Iris pigment epithelial cell (primary cell): ENCODE measurements at regions not wholly inside any gene's neighbourhood (a gene's known extent, or its start where the extent isn't known, plus 50 kb on each side); places are given as distances from the start of the nearest gene placed in this dataset.

Experiments
- DNase-seq: peaks from one replicate; pipeline ENCODE4 v3.0.0-alpha.2; 2011; ENCODE audit warnings: low read depth

DNA sequence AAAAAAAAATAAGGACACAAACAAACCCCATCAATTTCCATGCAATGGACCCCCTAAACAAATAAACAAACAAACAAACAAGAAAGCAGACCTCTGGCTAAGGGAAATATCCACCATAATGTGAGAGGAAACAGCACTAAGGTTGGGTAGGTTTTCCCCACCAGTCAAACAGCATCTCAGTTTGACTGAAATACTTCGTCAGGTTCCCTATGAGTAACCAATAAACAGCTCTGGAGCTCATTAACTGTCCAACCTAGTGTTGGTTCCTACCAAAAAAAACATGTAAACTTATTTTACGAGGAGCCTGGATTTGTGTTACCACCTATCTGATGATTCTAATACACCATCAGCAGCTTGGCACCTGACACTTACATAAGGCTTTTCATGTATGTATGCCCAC is 198.5 kb upstream of the TARS1 start:
- no peak for DNase-seq

DNA sequence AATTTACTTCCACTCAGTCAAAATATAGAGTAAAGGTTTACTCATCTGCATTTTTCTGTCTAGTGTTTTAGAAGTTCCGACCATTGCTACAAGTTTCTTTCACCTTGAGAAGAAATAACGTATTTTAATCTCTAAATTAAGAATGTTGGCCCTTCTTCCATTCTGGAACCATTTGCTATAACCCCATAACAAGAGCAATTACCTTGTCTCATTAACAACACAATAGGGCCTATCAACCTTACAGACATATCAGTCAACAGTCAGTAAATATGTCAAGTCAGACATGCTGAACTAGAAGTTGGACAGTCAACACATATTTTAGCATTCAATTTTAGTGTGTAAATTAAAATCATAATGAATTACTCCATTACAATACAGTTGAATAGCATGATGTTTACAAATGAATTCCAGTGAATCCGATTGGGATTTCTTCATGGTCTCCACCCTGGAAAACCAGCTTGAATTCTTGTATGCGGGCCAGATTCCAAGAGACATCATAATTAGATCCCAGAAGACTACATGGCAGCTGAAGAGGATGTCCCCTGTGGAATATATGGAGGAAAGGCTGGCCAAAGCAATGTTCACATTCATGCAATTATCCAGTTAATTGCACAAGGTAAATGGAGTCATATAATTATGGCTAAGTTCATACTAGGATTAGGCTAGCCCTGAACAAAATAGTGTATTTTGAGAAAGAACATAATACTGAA is 196.2 kb upstream of the TARS1 start:
- DNase-seq = no peak

DNA sequence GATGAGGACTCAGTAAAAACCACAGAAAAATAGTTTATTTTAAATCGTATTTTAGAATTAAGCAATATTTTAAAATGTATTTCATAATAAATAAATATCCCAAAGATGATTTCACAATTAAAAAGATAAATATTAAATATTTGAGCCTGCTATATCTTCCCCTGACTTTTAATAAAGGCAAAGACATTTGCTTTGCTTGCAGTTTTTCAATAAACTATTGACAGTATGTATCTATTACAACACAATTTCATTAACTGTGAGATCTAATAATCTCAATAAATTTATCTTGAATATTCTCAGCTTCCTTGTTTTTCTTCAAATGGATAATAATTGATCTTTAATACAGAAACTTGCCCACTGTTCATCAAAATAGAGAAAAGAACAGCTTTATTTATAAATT is 186.2 kb upstream of the TARS1 start:
- DNase-seq = no peak

DNA sequence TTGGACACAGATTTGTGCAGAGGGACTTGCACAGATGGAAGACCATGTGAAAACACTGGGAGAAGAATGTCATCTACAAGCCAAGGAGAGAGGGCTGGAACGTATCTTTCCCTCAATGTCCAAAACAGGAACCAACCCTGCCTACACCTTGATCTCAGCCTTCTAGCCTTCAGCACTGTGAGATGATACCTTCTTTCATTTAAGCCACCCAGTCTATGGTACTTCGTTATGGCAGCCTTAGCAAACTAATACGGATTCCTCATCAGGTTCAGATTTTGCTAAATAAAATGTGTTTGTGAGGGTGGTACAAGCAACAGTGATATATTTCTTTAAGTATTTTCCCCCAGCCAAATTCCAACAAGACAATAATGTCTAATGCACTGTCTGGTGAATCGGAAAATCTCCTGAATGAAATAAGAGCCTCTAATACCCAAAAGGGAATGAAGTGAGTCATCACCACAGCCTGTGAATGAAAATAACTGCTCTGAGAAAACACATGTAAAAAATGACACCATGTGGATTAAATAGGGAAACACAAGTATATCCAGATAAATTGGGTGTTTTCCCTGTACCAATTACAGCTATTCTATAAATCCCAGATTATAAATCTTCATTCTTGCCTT is 182.8 kb upstream of the TARS1 start:
- DNase-seq = peak; percentile 89

DNA sequence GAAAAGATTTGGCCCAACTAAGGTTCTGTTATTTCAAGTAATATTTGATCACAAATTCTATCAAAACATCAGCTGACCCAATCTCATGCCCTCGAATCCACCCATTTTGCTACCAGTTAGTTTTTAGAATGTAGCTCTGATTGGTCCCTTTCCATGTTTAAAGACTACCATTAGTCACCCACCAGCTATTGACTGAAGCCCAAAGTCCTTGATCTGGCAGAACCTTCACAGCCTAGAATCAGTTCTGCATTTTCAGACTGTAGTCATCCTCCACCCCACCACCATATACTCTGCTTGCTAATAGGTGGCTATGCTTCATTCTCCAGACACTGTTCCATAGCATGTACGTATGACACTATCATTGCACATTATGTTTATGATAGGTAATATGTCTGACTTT is 182.2 kb upstream of the TARS1 start:
- peak; percentile 29 for DNase-seq

DNA sequence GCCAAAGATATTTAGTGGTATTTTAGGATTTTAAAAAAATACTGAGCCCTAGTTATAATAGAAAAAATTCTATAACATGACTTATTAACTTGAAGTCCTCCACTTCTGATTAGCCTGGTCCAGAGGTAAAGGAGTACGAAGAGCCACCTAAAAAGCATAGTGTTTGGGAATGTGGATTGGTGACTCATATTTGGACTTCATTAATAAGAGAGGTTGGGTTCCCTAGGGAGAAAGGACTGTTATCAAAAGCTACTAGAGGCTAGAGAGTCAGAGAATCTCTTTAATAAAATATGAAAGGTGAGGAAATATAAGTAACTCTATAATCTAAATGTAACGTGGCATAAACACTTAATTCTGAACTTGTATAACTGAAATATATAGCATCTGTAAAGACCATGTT is 180.7 kb upstream of the TARS1 start:
- DNase-seq = no peak

DNA sequence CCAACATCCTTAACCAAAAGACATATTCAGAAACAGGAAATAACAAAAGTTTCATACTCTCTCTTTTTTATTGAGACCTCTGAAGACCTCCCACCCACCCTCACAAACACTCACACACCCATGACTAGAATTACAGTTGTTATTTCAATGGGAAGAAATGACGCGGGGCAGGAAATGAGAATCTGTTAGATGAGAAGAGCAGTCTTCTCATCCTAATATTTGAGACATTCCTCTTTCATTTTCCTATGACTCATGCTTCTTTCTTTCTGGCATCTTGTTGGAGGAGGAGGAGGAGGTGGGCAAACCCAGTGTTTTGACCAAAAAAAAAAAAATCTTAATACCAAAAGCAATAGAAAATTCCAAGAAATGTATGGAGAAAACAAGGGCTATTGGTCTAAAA is 179.5 kb upstream of the TARS1 start:
- peak; percentile 60 for DNase-seq

DNA sequence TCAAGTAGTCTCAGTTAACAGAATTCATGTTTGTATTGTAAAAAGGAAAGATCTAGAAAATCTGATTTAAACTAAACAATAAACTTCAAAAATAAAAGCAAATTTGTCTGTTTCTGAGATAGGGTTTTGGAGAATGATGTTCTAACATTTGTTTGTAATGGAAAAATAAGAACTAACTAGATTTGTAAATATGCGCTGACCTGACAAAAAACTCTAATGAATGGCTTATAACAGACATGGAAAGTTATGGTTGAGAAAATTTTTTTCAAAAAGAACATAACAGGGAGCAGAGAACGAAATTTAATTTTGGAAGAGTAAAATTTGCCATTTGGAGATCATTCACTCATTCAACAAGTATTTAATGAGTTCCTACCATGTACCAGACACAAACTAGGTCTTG is 179.0 kb upstream of the TARS1 start:
- no peak for DNase-seq

DNA sequence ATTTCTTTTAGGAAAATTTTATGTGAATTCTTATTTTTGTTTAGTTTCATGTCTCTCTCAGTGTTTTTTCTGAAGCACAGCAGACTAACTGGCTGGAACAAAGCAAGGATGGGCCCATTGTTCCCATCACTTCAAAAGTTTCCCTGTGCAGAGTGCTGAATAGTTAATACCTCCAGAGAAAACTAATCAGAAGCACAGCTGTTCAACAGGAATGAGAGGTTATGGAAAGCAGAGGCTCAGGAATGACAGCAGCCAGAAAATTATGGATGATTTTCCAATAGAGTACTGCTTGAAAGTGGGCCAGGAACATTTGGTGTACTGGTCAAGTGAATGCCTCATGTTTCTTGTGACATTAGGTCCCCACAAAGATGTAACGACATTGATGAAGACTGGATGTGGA is 173.0 kb upstream of the TARS1 start:
- DNase-seq = no peak

DNA sequence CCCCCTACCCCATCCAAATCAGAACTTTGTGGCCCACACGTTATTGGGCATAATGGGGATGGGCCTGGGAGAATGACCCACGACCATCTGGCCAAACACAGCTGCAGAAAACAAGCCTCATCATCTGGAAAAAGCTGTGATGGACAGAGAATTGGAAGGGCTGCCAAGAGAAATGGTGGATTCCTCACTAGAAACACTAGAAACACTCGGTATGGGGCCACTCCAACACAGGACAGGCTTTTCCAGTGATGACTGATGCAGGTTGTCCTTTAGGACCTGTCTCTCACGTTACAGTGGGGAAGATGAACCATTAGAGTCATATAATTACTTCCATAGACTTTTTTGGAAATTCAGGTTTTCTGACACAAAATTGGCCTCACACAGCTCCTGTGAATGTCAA is 172.4 kb upstream of the TARS1 start:
- no peak for DNase-seq

DNA sequence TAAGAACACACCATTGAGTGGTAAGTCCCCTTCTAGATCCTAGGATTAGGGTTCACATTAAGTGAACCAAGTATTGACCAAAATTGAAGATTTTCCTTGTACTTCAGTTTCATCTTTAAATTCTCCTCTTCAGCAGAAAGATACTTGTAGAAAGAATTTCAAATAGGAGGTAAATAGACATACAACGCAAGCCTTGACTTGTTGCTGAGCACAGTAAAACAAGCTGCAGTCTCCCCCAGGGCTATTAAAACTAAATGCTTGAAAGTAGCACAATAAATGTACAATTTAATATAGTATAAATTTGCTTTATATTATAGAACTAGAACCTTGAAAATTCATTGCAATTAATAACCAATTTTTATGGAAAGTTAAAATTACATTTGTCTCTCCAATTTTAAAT is 170.1 kb upstream of the TARS1 start:
- DNase-seq = no peak

DNA sequence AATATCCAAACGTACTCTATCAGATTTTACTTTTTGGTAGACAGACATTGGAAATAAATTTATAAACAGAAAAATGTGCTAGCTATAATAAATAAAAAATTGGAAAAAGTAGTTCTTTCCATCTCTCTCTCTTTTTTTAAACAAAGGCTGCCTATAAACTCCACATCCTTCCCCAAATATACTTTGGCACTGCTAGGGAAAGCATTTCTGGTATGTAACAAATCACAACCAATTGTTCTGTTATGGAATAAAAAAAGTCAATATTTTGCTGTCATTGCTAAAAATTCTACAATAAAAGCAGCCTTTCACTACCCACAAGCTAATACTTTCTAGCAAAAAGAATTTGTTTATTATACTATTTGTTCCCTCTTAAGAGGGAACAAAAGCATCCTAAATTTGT is 169.2 kb upstream of the TARS1 start:
- no peak for DNase-seq

DNA sequence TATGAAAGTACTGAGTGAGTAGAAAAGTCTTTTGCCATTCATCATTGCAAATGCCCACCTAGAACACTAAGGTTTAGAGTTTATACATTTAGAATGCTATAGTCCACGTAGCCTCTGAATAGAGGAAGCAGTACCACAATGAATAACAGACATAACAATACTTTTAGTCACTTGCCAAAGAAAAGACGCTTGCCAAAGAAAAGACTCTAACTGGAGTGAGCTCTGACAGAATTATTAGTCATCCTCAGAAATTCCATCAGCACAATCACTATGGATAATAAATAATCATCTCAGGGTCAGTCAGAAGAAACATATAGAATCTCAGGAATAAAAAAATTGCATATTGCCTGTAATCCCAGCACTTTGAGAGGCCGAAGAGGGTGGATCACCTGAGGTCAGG is 168.5 kb upstream of the TARS1 start:
- DNase-seq = peak; percentile 94

DNA sequence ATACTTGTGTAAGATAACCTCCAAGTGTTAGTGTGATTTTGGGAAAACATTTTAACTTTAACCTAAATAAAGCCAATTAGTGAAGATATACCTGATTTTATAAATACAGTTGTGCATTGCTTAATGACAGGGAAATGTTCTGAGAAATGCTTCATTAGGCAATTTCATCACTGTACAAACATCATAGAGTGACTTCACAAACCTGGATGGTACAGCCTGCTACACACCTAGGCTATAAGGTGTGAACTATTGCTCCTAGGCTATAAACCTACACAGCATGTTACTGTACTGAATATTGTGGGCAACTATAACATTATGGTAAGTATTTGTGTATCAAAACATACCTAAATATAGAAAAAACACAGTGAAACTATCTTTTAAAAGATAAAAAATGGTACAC is 166.8 kb upstream of the TARS1 start:
- DNase-seq = no peak

DNA sequence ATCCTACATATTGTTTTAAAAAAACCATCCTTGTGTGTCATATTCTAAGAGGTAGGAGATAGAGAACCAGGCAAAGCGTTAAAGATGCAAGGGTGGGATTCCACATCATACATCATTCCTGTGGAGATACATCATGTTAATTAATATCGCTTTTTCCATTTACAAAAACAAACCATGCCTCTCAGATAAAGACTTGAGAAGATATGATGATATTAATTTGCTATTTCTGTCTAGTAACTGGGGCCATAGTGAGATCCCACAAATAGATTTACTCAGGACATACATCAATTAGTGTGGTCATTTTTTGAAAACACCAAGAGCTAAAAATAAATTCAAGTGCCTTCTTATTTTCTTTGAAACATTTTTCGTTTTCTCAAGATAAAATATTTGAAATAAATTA is 165.4 kb upstream of the TARS1 start:
- DNase-seq = no peak

DNA sequence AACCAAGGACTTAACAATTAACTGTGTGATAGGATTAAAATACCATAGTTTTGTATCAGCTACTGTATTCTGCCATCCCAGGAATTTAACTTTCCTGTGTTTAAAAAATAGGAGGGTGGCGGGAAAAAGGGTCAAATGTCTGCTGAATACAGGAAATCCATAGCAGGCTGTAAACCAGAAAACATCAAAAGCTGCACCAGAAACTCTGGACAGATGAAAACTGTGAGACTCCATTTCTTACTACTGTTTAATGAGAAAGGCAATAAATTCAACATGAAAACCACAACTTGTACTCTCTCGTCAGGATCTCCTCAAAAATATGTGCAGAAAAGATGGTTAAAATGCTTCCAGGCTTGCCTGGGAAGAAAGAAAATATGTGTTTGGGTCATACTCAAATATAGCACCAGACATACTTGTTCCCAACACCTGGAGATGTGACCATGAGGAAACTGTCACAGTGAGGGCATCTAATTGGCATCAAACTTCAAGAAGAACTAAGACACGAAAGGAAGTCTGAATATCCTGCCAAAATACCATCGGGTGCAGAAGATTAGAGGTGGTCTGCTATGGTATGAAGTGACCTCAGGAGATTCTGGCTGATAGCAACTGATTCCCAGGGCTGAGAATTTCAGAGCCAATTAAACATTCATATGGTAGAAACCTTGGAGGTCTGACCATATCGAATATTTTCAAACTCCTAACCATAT is 164.7 kb upstream of the TARS1 start:
- peak; percentile 59 for DNase-seq

DNA sequence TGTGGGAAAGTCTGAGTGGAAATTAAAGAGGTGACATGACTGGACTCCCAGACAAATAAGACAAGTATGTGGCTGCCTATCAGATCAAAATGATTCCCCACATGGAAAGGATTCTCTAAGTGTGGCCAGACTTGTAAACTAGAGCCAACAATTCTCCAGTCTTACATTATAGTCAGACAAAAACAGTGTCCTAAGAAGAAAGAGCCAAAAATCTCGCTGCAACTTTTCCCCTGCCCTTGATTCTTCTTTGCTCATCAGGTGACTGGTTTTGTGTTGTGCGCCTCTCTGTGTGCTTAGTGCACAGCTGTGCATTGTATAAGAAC is 164.2 kb upstream of the TARS1 start:
- DNase-seq = no peak

DNA sequence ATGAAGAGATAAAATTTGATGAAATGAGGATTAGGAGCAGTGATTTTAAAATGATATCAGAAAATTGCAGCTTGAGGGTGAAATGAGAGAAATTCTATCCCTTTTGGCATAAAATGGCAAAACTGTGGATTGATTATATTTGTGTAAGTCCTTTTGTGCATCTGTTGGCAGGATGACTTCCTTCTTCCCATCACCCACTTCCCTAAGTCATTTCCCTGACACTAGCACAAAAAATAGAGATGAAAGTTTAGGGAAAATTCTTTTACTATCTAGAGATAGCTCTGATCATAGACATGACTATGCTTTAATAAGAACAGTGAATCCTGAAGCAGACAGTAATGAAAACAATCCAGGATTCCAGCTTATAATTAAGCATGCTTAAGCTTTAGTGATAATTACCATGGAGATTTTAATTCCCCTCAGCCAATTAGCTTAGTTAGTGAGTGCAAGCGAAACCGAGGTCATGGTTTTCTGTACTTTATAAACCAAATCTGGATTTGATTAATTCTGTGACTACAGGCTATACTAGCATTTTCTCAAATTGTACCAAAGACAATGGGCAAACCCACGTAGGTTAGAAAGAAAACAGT is 163.6 kb upstream of the TARS1 start:
- DNase-seq = no peak

DNA sequence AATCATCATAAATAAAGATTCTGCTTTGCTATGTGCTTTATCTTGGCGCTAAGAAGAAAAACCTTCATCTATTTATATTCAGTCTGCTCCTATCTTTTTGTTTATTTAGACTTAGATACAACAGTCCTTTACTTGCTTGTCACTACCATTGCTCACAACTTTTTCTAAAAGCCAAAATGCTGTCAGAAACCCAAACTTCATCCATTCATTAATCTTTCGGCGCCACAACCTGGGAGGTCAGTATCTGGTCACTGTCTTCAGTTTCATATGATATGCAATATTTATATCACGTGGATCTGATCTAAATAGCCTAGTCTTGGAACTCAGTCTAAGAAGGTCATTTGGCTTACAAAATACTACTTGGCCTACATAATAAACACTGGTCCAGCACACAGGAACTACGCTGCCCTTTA is 159.3 kb upstream of the TARS1 start:
- peak; percentile 57 for DNase-seq

DNA sequence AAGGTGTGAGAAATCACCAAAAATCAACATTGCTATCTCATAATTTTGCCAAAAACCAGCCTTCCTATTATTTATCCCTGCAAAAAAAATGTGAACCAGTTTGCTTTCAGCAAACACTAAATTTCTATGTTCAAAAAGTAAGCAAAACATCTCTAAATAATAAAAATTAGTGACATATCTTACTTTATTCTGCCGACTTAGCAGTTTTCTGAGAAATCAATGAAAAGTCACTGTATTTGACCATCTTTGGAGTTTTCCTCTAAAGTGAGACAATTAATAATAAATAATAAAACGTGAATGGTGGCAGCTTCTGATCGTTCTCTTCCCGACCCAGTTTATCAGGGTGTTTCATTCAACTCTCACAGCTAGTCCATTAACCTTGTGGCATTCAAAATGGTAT is 158.6 kb upstream of the TARS1 start:
- no peak for DNase-seq

DNA sequence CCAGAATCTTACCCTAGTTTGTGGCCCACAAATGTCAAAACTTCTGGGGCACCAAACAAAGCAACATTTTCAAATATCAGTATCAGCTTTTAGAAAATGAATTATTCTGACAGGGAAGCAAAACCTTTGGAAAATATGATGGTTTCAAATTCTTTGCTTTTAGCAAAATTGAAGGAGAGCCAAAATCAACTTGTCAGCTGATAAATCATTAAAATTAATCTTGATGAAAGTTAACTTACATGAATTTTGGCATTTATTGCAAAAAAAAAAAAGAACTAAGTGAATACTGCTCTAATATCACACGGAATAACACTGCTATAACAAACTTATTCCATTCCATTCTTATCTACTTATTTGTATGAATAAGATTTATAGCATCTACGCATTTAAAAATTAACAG is 158.1 kb upstream of the TARS1 start:
- DNase-seq = no peak

DNA sequence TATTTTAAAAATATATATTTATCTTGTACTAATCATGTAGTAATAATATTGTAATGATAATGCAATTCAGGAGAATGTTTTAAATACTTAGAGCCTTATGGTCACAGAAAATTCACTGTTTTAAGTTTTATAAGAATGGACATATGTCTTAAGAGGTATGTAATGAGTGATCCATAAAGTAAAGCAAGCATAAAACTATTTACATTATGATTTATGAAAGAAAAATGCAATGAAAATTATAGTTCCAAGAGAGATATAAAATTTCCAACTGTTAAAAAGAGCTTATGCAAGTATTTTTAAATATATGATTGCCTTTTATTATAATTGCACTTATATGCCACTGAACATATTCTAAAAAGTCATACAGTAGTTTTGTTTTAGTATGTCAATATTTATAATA is 157.5 kb upstream of the TARS1 start:
- DNase-seq = no peak

DNA sequence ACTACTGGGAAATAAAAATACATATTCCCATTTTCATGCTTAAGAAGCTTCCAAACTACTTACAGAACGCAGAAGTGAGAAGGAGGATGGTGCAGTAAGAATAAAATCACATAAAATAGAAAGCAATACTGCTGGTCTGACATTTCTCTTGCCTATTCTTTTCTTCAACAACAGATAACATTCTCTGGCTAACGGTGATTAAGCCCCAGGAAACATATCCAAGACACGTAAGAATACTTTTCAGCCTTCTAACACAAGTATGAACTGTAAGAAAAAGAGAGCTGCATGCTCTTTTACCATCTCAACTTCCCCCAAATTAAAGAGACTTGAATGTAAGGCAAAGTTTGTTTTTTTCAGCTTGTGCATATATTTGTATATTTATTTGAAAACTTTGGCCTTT is 156.1 kb upstream of the TARS1 start:
- DNase-seq = peak; percentile 41
